NCI-H82 treated with DMSO at 0.1 percent for 48 hours (cell line): ENCODE measurements at regions not wholly inside any gene's neighbourhood (a gene's known extent, or its start where the extent isn't known, plus 50 kb on each side); places are given as distances from the start of the nearest gene placed in this dataset.

Source experiments
- DNase-seq: peaks from one replicate; lab custom pipeline; 2025; ENCODE audit not compliant: unreplicated experiment; lab: John Stamatoyannopoulos, UW

DNA sequence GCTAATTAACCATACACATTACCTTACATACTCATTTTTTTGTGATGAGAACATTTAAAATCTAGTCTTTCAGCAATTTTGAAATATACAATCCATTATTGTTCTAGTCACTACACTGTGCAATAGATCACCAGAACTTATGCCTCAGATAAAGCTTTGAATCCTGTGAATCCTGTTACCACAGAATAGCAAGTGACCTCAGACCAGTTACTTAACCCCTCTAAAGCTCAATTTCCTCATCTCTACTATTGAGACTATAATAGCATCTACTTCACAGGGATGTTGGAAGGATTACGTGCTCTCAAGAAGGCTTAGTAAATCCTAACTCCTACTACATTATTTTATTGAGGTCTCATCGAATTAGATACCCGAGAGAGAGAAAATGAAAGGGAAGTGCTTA lies 60.2 kb upstream of the PIP5K1B start:
- DNase-seq: peak; percentile 38

DNA sequence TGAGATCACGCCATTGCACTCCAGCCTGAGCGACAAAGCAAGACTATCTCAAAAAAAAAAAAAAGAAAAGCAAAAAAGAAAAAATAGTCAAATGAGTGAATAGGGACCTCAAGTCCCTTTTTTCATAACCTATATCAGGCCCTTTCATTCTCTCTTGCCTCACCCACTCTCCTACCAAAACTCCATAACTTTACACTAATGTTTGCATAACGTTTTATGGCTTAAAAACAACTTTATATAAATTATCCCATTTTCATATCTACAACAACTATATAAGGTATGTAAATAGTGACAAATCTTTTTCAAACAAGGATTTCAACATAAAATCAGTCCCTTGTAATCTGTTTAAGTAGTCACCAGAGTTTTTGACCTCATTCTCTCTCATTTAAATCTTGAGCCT lies 56.9 kb upstream of the PIP5K1B start:
- no peak for DNase-seq

DNA sequence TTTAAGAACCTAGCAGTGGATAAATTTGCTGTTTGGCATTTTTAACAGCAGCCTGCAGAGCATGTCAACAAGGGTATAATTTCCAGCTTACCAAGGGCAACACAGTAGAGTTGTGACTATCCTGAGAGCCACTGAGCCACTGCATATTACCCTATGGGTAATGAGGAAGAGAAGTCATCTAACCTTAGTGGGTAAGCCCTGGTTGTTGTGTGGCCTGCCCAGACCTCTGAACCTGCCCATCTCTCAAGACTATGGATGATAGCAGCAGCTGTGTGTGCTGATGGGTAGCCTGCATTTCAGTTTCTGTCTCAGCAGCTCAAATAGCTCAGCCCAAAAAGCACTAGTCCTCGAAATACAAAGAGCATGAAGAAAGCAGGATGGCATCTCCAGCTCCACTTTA lies 56.1 kb upstream of the PIP5K1B start:
- DNase-seq: no peak

DNA sequence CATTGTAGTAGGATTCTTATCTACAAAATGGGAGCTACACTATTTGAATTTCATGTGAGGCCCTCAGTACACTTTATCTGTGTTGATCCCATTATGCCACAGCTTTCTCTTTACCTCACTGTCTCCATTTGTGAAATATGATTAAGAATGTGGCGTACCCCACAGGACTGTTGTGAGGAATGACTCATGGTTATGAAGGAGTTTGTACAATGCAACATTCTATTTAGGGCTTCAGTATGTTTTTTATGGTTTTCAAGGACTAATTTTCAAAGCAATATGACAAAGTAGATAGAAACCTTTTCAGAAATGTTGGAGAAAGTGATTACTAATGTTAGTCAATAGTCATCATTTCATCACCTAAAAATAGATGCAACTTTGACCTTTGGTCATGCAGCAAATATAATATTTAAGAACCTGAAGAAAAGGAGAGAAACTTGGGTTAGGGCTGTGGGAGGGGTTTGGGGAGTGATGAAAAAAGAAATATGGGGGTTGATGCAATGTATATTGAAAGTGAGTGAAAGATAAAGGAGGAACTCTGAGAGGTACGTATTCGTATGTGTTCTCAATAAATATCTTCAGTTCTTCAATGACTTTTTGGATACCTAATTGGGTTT lies 53.7 kb upstream of the PIP5K1B start:
- DNase-seq: no peak

DNA sequence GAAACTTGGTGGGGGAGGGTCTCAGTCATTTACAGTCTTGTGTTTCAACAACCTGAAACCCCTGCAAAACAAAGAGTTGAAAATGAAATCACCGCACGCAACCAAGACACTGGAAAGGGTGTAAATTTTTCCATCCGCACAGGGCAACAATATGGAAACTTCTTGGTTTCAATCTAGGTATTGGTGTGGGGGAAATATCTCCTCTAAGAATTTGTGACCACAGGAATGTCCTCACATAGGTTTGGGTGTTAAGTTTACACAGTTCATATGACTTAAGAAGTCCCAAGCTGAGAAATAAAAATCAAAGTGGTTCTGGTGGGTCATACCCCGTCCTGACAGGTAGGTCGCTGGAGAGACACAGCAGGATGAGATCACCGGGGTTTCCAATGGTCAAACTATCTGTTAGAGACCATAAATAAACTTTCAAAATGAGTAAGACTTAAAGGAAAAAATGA lies 51.9 kb upstream of the PIP5K1B start:
- DNase-seq: no peak

DNA sequence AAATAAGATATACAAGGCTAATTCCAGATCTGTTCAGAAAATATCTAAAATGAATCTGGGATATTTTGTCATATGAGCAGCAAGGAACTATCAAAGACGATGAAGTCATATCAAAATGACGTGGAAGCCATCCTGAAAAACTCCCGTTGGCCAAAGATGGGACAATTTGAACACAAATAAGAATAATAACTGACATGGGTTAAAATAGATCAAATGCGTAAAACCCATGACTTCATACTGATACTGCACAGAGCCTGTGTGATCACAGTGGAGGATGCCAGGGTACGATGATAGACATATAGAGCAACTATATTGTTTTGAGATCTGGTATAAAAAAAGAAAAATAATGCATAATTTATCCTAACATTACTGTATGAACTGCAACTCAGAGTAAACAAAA lies 51.0 kb upstream of the PIP5K1B start:
- no peak for DNase-seq
